ENCODE measurements at regions not wholly inside any gene's neighbourhood (a gene's known extent, or its start where the extent isn't known, plus 50 kb on each side); places are given as distances from the start of the nearest gene placed in this dataset.

DNA sequence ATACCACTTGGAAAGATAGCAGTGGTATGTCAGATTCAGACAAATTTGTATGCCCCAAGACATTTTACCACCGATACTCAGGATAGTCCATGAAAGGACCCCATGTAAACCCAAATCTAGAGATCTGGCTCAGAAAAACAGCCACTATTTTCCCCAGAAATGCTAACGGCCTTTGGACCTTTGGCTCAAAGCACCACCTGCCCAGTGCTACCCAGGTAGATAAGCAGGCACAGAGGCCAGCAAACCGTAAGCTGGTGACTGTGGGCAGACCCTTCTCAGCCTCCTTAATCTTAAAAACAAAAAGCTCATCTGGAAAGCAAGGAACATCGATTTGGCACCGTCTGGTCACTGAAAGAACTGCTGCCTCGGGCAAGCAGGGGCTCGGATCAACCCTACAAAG is 61.4 kb upstream of the GREB1L start:
- TF ChIP-seq EZH2 (IDR thresholded peaks at IDR 0.05) (no peak), POLR2AphosphoS5 (IDR thresholded peaks at IDR 0.05; ENCODE audit: borderline replicate concordance, low read depth, low read length) (no peak)

Measured in SK-N-MC (cell line).